Chondrocyte (in vitro differentiated cells): ENCODE measurements at regions not wholly inside any gene's neighbourhood (a gene's known extent, or its start where the extent isn't known, plus 50 kb on each side); places are given as distances from the start of the nearest gene placed in this dataset.

Source experiments
- DNase-seq: peaks from one replicate; pipeline ENCODE4 v3.0.0; 2021; ENCODE audit warnings: mixed read lengths, low spot score
- H3K27ac Mint-ChIP-seq: one replicate; pipeline ENCODE4 v1.8.0; 2021; ENCODE audit warnings: mild to moderate bottlenecking, moderate library complexity, mixed read lengths; ENCODE audit not compliant: unreplicated experiment
- H3K27me3 Mint-ChIP-seq: 2 replicates; pipeline ENCODE4 v1.8.0; 2021; ENCODE audit warnings: low read depth, mixed read lengths
- H3K36me3 Mint-ChIP-seq: 2 replicates; pipeline ENCODE4 v1.8.0; 2021; ENCODE audit warnings: low read depth, mixed read lengths
- H3K4me1 Mint-ChIP-seq: 2 replicates; pipeline ENCODE4 v1.8.0; 2021; ENCODE audit warnings: low read depth, mild to moderate bottlenecking, mixed read lengths
- H3K4me3 Mint-ChIP-seq: one replicate; pipeline ENCODE4 v1.8.0; 2021; ENCODE audit warnings: mild to moderate bottlenecking, moderate library complexity, mixed read lengths; ENCODE audit not compliant: unreplicated experiment
- H3K9me3 Mint-ChIP-seq: 2 replicates; pipeline ENCODE4 v1.8.0; 2021; ENCODE audit warnings: low read depth, mixed read lengths
- TF ChIP-seq, protein P1 (sequence below): fragments of 200-600 bp; sonication (generic); IDR thresholded peaks from 2 replicates; pipeline ENCODE4 v1.5.0; 2021; ENCODE audit warnings: antibody characterized with exemption, mild to moderate bottlenecking, moderate library complexity

DNA sequence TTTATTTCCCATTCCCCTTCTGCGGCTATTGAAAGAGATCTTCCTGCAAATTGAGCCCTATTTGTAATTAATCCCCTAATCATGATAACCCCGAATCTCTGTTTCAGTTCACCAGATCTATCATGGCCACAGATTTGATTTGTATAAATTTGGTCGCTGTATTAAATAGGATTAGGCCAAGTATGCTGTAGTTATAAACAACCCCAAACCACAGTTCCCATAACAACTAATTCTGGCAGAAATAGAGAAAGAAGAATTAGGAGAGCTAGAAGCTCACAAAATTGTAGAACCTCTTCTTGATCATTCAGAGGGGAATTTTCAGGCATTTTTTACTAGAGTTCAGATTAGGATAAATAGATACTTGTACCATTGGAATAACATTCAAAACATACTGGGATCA lies 433.7 kb upstream of the TNP1 start:
- TF ChIP-seq, protein P1, sequence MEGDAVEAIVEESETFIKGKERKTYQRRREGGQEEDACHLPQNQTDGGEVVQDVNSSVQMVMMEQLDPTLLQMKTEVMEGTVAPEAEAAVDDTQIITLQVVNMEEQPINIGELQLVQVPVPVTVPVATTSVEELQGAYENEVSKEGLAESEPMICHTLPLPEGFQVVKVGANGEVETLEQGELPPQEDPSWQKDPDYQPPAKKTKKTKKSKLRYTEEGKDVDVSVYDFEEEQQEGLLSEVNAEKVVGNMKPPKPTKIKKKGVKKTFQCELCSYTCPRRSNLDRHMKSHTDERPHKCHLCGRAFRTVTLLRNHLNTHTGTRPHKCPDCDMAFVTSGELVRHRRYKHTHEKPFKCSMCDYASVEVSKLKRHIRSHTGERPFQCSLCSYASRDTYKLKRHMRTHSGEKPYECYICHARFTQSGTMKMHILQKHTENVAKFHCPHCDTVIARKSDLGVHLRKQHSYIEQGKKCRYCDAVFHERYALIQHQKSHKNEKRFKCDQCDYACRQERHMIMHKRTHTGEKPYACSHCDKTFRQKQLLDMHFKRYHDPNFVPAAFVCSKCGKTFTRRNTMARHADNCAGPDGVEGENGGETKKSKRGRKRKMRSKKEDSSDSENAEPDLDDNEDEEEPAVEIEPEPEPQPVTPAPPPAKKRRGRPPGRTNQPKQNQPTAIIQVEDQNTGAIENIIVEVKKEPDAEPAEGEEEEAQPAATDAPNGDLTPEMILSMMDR, result no peak
- peaks cover 11% of the 10 kb centered on the region for H3K9me3 Mint-ChIP-seq
- no peak overlapping the region for H3K27ac Mint-ChIP-seq
- peaks cover 6% of the 10 kb centered on the region for H3K36me3 Mint-ChIP-seq
- no peaks in the 10 kb centered on the region for H3K27me3 Mint-ChIP-seq
- peaks cover 7% of the 10 kb centered on the region for H3K4me1 Mint-ChIP-seq
- H3K4me3 Mint-ChIP-seq, result no peak overlapping the region
- no peak for DNase-seq

- peaks cover 7% of the 10 kb centered on the region for H3K4me1 Mint-ChIP-seq
- H3K4me3 Mint-ChIP-seq, result no peak overlapping the region
- H3K9me3 Mint-ChIP-seq, result peaks cover 11% of the 10 kb centered on the region
- no peaks in the 10 kb centered on the region for H3K27me3 Mint-ChIP-seq
- TF ChIP-seq, protein P1, result no peak
- no peak for DNase-seq
- H3K27ac Mint-ChIP-seq, result no peak overlapping the region
- peaks cover 6% of the 10 kb centered on the region for H3K36me3 Mint-ChIP-seq
Measured at GRCh38 chr2:217293046-217293445, 433.2 kb upstream of the TNP1 start.

DNA sequence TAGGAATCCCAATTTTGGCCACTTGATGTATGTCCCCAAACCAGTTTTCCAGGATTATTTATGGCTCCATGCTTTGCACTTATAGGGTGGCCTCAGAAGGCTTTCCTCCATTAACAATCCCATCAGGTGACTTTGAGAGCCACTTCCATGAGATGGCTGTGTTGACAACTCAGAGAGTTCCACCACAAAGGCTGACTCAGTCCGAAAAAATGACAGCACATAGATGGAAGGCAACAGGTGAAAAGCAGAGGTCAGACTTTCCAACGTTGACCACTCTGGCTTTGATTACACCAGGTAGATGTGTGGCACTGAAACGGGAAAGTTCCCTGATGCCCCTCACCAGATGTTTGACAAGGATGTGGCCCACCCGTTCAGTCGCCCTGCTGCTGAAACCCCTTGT lies 431.4 kb upstream of the TNP1 start:
- TF ChIP-seq, protein P1, result no peak
- Mint-ChIP-seq H3K9me3 (no peaks in the 10 kb centered on the region), H3K27ac (no peak overlapping the region), H3K27me3 (no peaks in the 10 kb centered on the region), H3K36me3 (no peaks in the 10 kb centered on the region), H3K4me3 (no peak overlapping the region), H3K4me1 (peaks cover 20% of the 10 kb centered on the region)
- no peak for DNase-seq

GRCh38 chr2:217290467-217290866 lies 430.6 kb upstream of the TNP1 start:
- TF ChIP-seq, protein P1, result no peak
- DNase-seq, result no peak
- Mint-ChIP-seq H3K36me3 (no peaks in the 10 kb centered on the region), H3K9me3 (no peaks in the 10 kb centered on the region), H3K27ac (no peak overlapping the region), H3K27me3 (no peaks in the 10 kb centered on the region), H3K4me3 (no peak overlapping the region), H3K4me1 (peaks cover 20% of the 10 kb centered on the region)

DNA sequence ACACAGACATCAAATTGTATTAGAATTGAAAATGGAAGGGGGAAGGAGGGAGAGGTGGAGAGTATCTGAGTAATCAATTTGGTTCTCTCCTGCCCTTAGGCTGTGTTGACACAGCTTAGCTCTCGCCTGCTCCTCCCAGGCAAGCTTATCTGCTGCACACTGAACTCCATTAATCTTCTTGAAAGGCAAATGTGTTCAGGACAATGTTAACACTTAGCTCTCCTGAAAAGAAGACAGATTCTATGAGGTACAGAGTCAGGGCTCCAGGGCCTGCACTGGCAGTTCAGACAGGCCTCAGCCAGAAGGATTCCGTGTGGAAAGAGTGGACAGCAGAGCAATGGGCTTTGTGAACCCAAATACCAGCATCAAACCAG lies 430.0 kb upstream of the TNP1 start:
- Mint-ChIP-seq H3K27me3 (no peaks in the 10 kb centered on the region), H3K4me3 (no peak overlapping the region), H3K4me1 (peaks cover 20% of the 10 kb centered on the region), H3K9me3 (no peaks in the 10 kb centered on the region), H3K27ac (no peak overlapping the region), H3K36me3 (no peaks in the 10 kb centered on the region)
- DNase-seq, result no peak
- TF ChIP-seq, protein P1, result no peak
